Esophagus (tissue), 2 donors: ENCODE measurements at regions not wholly inside any gene's neighbourhood (a gene's known extent, or its start where the extent isn't known, plus 50 kb on each side); places are given as distances from the start of the nearest gene placed in this dataset.

ENCODE experiments used
- H3K27ac ChIP-seq, 2 donors: one replicate each; pipeline ENCODE4 v1.5.1; 2013; ENCODE audit warnings: low read depth in 2 of 2, mild to moderate bottlenecking in 2 of 2, inconsistent platforms in 1 of 2, low read length in 1 of 2, moderate library complexity in 1 of 2
- H3K27me3 ChIP-seq, 2 donors: one replicate each; pipeline ENCODE4 v1.6.1; 2013; ENCODE audit warnings: low read length in 2 of 2, control low read depth in 1 of 2, mild to moderate bottlenecking in 1 of 2; ENCODE audit not compliant: insufficient read depth in 2 of 2, control insufficient read depth in 1 of 2
- H3K36me3 ChIP-seq, 2 donors: one replicate each; pipeline ENCODE4 v1.6.1; 2013; ENCODE audit warnings: low read length in 1 of 2; ENCODE audit not compliant: control insufficient read depth in 2 of 2, insufficient read depth in 2 of 2
- H3K4me1 ChIP-seq, 2 donors: one replicate each; pipeline ENCODE4 v1.6.1; 2013; ENCODE audit warnings: low read length in 1 of 2; ENCODE audit not compliant: control insufficient read depth in 2 of 2, insufficient read depth in 2 of 2
- H3K4me3 ChIP-seq, 2 donors: one replicate each; pipeline ENCODE4 v1.5.1; 2013; ENCODE audit warnings: low read length in 2 of 2, mild to moderate bottlenecking in 2 of 2, low read depth in 1 of 2, moderate library complexity in 1 of 2
- H3K9me3 ChIP-seq, 2 donors: one replicate each; pipeline ENCODE4 v1.6.1; 2013; ENCODE audit warnings: mild to moderate bottlenecking in 2 of 2, low read depth in 1 of 2, low read length in 1 of 2, moderate library complexity in 1 of 2; ENCODE audit not compliant: control insufficient read depth in 2 of 2, insufficient read depth in 1 of 2
- WGBS, 2 donors: extraction: QIAGEN DNeasy Blood & Tissue Kit; methylation state at CpG; one replicate each; pipeline ENCODE4 v1.1.7; 2013; 5-methylcytosine and 5-hydroxymethylcytosine counted together
- donor health status: healthy with polysubstance abuse.
- donor health status: Bipolar disorder and iron deficiency.

DNA sequence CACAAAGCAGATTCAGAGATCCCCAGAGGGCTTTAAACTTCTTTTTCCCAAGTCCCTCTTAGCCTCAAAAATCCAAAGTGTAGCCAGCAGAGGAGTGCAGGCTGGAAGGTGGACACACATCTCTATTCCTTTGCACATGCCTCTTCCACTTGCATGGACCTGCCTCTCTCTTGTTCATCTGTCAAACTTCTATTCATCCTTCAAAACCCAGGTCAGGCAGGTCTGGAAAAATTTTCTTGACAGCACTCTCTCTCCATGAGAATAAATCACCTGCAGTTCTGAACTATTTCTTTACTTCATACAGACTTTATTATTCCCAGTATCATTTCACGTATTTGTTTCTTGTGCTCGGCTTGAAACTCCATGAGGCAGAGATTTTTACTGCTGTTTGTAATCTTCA is 127.5 kb downstream of the SS18 start:
- Histone ChIP-seq H3K9me3 (no peaks in the 10 kb centered on the region), H3K27me3 (no peaks in the 10 kb centered on the region), H3K36me3 (no peaks in the 10 kb centered on the region), H3K4me3 (no peak overlapping the region), H3K4me1 (no peaks in the 10 kb centered on the region), H3K27ac (no peak overlapping the region)
- 86 to 90% methylated on average over 2 of the region's 2 CpGs for WGBS, 2 donors

DNA sequence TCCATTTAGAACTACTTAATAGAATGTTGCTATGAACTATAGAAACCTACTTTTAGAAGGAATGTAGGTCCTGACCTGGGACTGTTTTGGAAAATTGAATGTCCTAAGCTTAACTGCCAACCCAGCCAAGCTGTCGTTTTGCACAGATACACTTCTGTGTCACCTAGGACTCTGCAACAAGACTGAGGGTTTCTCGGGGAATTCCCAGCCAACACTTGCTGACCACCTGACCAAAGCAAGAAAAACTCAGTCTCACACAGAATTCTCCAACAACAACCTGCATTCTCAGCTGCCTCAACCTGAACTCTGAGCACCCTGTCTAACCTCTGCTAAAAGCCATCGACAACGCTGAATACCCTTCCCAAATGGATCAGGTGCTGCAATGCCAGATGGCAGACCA is 128.2 kb downstream of the SS18 start:
- no peak overlapping the region for H3K4me3 ChIP-seq
- WGBS, 2 donors: 78 to 83% methylated on average over 4 of the region's 4 CpGs
- no peaks in the 10 kb centered on the region for H3K27me3 ChIP-seq
- no peaks in the 10 kb centered on the region for H3K36me3 ChIP-seq
- H3K4me1 ChIP-seq: no peaks in the 10 kb centered on the region
- H3K27ac ChIP-seq: no peak overlapping the region
- H3K9me3 ChIP-seq: no peaks in the 10 kb centered on the region

DNA sequence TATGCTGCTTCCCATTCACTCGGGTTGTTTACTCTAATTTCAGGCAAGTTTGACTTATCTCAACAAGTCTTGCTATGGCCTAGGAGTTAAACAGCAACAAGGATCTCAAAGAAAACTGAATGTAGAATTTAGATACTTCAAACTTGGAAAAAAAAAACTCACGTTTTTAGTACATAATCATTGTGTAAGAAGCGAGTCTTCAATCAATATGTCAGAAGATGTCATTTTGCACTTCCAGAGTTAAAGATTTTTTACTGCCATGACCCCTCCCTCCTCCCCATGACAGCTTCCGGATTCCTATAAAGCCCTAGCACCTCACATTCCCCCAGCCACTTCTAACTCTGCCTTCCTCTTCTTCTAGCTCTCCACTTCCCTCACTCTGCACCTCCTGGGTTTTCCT is 133.4 kb downstream of the SS18 start:
- no peaks in the 10 kb centered on the region for H3K27me3 ChIP-seq
- H3K9me3 ChIP-seq: no peaks in the 10 kb centered on the region
- no peak overlapping the region for H3K27ac ChIP-seq
- no peak overlapping the region for H3K4me3 ChIP-seq
- no peaks in the 10 kb centered on the region for H3K36me3 ChIP-seq
- no peaks in the 10 kb centered on the region for H3K4me1 ChIP-seq
- 54 to 64% methylated on average over 4 of the region's 4 CpGs for WGBS, 2 donors

DNA sequence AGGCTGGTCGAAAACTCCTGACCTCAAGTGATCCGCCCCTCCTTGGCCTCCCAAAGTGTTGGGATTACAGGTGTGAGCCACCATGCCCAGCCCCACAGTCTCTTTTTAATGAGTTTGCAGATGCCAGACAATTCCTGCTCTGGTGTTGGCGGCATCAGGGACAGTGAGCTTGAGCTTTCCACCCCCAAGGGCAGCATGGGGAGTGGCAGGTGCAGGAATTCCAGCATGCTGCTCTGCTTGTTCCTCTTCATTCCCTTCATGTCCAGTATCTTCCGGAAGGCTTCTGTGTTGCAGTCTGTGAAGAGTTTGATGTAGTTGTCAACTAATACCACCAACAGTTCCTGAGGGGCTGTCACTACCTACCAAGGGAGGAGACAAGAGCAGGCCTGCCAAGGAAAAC is 137.3 kb downstream of the SS18 start:
- H3K27ac ChIP-seq: no peak overlapping the region
- no peaks in the 10 kb centered on the region for H3K4me1 ChIP-seq
- no peaks in the 10 kb centered on the region for H3K27me3 ChIP-seq
- 95 to 96% methylated on average over 4 of the region's 4 CpGs for WGBS, 2 donors
- no peak overlapping the region for H3K4me3 ChIP-seq
- H3K36me3 ChIP-seq: no peaks in the 10 kb centered on the region
- H3K9me3 ChIP-seq: no peaks in the 10 kb centered on the region

DNA sequence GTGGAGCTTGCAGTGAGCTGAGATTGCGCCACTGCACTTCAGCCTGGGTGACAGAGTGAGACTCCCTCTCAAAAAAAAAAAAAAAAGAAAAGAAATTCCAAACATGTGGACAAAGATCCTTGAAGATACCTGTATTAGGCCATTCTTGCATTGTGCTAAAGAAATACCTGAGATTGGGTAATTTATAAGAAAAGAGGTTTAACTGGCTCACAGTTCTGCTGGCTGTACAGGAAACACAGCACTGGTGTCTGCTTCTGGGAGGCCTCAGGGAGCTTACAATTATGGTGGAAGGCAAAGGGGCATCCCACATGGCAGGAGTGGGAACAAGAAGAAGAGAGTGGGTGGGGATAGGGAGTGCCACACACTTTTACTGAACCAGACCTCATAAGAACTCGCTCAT is 140.1 kb downstream of the SS18 start:
- Histone ChIP-seq H3K9me3 (no peaks in the 10 kb centered on the region), H3K27me3 (no peaks in the 10 kb centered on the region), H3K36me3 (no peaks in the 10 kb centered on the region), H3K4me3 (no peak overlapping the region), H3K4me1 (no peaks in the 10 kb centered on the region), H3K27ac (no peak overlapping the region)
- 79 to 93% methylated on average over 1 of the region's 2 CpGs for WGBS, 2 donors

DNA sequence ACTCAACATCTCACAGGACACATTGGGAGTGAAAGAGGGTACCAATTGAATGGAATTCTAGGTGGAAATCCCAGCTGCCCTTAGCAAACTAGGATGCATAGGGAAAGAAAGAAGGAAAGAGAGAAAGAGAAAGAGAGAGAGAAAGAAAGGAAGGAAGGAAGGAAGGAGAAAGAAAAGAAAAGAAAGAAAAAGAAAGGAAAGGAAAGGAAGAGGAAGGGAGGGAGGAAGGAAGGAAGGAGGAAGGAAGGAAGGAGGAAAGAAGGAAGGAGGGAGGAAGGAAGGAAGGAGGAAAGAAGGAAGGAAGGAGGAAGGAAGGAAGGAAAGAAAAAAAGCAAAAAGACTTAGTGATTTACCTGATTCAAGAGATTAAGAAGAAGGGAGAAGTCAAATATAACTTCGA is 143.9 kb downstream of the SS18 start:
- Histone ChIP-seq H3K4me1 (no peaks in the 10 kb centered on the region), H3K9me3 (no peaks in the 10 kb centered on the region), H3K36me3 (no peaks in the 10 kb centered on the region), H3K27ac (no peak overlapping the region), H3K4me3 (no peak overlapping the region), H3K27me3 (no peaks in the 10 kb centered on the region)
- 83 to 88% methylated on average over 1 of the region's 1 CpG for WGBS, 2 donors

DNA sequence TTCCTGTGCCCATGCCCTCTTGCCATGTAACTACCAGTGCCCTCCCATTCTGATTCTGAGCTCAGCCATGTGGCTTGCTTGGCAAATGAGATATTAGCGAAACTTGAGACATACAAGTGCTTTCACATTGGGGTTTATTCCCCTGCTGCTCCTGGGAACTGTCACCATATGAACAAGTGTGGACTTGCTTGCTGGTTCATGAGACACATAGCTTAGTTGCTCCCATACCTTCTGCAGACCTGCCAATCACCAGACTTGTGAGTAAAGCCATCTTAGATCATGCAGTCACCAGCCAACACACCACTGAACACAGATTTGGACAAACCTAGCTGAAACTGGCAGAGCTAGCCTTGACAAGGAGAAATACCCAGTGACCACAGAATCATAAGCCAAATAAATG is 155.1 kb downstream of the SS18 start:
- no peaks in the 10 kb centered on the region for H3K9me3 ChIP-seq
- no peaks in the 10 kb centered on the region for H3K4me1 ChIP-seq
- no peaks in the 10 kb centered on the region for H3K36me3 ChIP-seq
- WGBS, 2 donors: 87 to 92% methylated on average over 1 of the region's 1 CpG
- H3K27ac ChIP-seq: no peak overlapping the region
- no peak overlapping the region for H3K4me3 ChIP-seq
- H3K27me3 ChIP-seq: no peaks in the 10 kb centered on the region

DNA sequence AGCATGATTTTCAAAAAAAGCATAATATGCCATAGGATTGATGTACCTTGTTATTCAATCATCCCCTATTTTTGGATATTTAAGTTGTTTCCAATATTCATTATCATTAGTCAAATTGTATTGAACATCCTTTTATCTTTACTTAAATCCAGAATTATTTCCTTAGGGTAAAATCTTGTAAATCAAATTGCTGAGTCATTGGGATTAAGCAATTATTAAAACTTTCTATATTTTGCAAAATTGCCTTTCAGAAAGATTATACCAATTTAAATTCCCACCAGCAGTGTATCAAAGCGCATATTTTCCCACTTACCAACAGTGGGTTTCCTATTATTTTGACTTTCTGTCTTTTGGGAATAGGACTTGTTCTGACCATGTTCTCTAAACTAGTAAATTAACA is 159.3 kb downstream of the SS18 start:
- no peak overlapping the region for H3K27ac ChIP-seq
- H3K4me1 ChIP-seq: no peaks in the 10 kb centered on the region
- 92 to 93% methylated on average over 1 of the region's 1 CpG for WGBS, 2 donors
- H3K9me3 ChIP-seq: no peaks in the 10 kb centered on the region
- H3K4me3 ChIP-seq: no peak overlapping the region
- H3K27me3 ChIP-seq: no peaks in the 10 kb centered on the region
- no peaks in the 10 kb centered on the region for H3K36me3 ChIP-seq

DNA sequence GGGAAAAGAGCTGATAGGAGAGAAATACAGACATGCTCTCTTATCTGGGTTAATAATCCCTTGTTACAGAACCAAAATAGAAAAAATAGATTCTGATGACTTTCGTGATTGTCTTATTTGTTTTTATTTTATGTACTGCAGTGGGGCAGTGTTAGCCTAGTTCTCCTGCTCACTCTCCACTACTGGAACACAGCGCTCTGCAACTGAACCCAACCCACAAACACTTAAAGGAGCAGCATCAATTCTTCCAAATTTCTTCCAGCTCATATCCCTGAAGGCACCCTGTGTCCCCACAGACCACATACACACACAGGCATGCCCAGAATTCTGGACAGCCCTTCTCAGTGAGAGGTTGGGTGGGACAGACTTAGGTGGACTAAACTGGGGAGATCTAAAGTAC is 160.6 kb downstream of the SS18 start:
- Histone ChIP-seq H3K9me3 (no peaks in the 10 kb centered on the region), H3K36me3 (no peaks in the 10 kb centered on the region), H3K4me3 (no peak overlapping the region), H3K4me1 (no peaks in the 10 kb centered on the region), H3K27me3 (no peaks in the 10 kb centered on the region), H3K27ac (no peak overlapping the region)
- WGBS, 2 donors: 67 to 76% methylated on average over 2 of the region's 2 CpGs

DNA sequence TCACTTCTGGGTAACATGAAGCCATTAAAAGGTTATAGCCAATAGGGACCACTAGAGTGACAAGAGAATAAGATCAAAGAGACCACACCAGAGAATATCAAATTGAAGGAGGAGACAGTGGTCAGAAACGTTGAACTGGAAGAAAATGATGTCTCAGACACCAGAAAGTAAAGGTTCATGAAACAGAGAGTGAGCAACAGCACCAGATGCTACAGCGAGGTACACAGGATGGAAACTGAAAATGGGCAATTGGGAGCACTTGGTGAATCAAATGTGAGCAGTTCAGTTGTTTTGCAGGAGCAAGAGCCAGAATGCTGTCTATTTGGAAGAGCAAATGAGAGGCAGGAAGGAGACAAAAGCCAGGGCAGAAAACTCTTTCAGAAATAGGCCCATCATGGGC is 162.6 kb downstream of the SS18 start:
- Histone ChIP-seq H3K9me3 (no peaks in the 10 kb centered on the region), H3K27ac (no peak overlapping the region), H3K27me3 (no peaks in the 10 kb centered on the region), H3K4me3 (no peak overlapping the region), H3K36me3 (no peaks in the 10 kb centered on the region), H3K4me1 (no peaks in the 10 kb centered on the region)
- WGBS, 2 donors: 66 to 70% methylated on average over 2 of the region's 2 CpGs
